Astrocyte of the cerebellum (primary cell): ENCODE measurements at regions not wholly inside any gene's neighbourhood (a gene's known extent, or its start where the extent isn't known, plus 50 kb on each side); places are given as distances from the start of the nearest gene placed in this dataset.
"Not testable (repeated sequence)": the region's sequence is repeated elsewhere in the genome, so short reads cannot be mapped to it uniquely, and the experiment has no call there.

Experiments
- DNase-seq: peaks from one replicate; pipeline ENCODE4 v3.0.0-alpha.2; 2011; ENCODE audit warnings: low read depth
- H3K4me3 ChIP-seq: 2 replicates; pipeline ENCODE4 v1.5.1; 2011; ENCODE audit warnings: mild to moderate bottlenecking, low read depth, low read length, moderate library complexity
- in situ Hi-C: cut with HindIII; loops from 2 replicates; pipeline ENCODE4 v1.10.0; 2017; ENCODE audit warnings: low sequenced_read_pairs
- TF ChIP-seq, protein P1 (sequence below): IDR thresholded peaks from 2 replicates; pipeline ENCODE4 v1.5.1; 2012; ENCODE audit warnings: low read length, low read depth, moderate library complexity, mild to moderate bottlenecking; ENCODE audit errors: missing control alignments

DNA sequence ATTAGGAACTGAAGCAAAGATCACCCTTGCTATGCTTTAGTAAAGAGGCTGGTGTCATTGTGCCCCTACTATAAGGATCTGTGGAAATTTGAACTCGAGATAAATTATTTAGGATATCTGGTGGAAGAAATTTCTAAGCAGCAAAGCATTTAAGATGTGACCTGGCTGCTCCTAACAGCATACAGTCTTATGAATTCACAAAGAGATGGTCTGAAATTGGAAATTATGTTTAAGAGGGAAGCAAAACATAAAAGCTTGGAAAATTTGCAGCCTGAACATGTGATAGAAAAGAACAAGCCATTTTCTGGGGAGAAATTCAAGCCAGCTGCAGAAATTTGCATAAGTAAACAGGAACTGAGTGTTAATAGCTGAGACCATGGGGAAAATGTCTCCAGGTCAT is 223.7 kb downstream of the FBXO4 start:
- TF ChIP-seq, protein P1, sequence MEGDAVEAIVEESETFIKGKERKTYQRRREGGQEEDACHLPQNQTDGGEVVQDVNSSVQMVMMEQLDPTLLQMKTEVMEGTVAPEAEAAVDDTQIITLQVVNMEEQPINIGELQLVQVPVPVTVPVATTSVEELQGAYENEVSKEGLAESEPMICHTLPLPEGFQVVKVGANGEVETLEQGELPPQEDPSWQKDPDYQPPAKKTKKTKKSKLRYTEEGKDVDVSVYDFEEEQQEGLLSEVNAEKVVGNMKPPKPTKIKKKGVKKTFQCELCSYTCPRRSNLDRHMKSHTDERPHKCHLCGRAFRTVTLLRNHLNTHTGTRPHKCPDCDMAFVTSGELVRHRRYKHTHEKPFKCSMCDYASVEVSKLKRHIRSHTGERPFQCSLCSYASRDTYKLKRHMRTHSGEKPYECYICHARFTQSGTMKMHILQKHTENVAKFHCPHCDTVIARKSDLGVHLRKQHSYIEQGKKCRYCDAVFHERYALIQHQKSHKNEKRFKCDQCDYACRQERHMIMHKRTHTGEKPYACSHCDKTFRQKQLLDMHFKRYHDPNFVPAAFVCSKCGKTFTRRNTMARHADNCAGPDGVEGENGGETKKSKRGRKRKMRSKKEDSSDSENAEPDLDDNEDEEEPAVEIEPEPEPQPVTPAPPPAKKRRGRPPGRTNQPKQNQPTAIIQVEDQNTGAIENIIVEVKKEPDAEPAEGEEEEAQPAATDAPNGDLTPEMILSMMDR = no peak
- no peak overlapping the region for H3K4me3 ChIP-seq
- no peak for DNase-seq
- in situ Hi-C loops = no loop called here

DNA sequence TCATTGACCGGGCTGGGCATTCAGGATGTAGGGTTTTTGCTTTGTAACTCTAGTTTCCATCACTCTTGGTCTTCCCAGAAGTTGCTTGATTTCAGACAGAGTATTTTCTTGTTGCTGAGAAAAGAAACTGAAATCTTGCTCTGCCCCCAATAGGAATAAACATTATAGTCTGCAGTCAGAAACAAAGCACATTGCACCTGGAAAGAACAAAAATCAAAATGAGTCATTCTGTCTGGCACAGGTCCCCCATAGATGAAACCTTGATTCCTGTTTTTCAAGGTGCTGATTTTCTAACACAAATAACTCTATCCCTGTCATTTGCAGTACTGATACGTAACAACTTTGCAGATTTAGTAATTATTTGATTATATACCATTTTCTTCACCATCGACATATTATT is 232.1 kb downstream of the FBXO4 start:
- no peak overlapping the region for H3K4me3 ChIP-seq
- in situ Hi-C loops = no loop called here
- TF ChIP-seq, protein P1 = no peak
- DNase-seq = no peak

DNA sequence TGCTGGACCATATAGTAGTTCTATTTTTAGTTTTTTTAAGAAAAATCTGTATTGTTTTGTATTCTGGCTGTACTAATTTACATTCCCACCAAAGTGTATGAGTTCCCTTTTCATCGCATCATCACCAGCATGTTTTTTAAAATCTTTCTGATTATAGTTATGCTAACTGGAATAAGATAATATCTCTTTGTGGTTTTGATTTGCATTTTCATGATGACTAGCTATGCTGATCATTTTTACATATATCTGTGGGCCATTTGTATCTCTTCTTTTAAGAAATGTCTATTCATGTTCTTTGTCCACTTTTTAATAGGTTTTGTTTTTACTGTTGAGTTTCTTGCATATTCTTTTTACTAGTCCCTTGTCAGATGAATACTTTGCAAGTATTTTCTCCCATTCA is 238.0 kb downstream of the FBXO4 start:
- H3K4me3 ChIP-seq = no peak overlapping the region
- TF ChIP-seq, protein P1 = no peak
- in situ Hi-C loops = no loop called here

DNA sequence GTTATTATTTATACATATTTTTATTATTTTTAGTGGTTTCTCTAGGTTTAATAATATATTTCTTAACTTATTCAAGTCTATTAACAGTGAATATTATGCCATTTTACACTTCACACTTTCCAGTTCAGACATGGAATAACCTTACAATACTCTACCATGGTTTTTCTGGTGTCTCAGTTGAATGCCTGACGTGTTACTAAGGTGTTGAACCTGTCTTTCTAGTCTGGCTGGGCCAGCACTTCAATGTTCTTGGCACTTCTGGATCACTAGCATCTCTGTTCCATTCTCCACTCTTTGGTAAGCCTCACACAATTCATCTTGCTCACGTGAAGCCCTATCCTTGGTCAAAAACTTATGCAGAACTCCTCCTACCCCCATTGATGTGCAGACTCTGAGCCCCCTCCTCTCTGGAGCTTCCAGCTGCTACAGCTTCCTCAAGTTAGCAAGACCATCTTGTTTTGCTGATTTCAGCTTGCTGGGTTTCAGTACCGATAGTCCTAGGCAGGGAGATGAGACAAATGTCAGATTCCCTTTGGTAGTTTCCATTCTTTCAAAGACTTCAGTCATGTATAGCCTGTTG is 243.1 kb downstream of the FBXO4 start:
- TF ChIP-seq, protein P1 = no peak
- in situ Hi-C loops = no loop called here
- no peak overlapping the region for H3K4me3 ChIP-seq
- DNase-seq = no peak

More for the DNA sequence above, 238.0 kb downstream of the FBXO4 start:
- no peak for DNase-seq

DNA sequence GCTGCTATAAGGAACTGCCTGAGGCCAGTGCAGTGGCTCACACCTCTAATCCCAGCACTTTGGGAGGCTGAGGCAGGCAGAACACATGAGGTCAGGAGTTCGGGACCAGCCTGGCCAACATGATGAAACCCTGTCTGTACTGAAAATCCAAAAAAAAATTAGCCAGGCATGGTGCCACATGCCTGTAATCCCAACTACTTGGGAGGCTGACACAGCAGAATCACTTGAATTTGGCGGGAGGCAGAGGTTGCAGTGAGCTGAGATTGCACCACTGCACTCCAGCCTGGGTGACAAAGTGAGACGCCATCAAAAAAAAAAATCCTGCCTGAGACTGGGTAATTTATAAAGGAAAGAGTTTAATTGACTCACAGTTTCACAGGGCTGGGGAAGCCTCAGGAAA is 247.1 kb upstream of the GHR start:
- H3K4me3 ChIP-seq, DNase-seq, in situ Hi-C loops: not testable (repeated sequence)

DNA sequence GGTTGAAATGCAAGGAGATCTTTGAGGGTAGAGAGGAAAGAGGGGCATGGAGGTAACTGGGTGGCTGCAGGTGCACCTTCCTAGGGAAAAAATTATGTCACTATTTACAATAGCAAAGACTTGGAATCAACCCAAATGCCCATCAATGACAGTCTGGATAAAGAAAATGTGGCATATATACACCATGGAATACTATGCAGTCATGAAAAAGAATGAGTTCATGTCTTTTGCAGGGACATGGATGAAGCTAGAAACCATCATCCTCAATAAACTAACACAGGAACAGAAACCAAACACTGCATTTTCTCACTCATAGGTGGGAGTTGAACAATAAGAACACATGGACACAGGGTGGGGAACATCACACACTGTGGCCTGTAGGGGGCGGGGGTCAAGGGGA is 243.4 kb upstream of the GHR start:
- in situ Hi-C loops, H3K4me3 ChIP-seq, DNase-seq: not testable (repeated sequence)

DNA sequence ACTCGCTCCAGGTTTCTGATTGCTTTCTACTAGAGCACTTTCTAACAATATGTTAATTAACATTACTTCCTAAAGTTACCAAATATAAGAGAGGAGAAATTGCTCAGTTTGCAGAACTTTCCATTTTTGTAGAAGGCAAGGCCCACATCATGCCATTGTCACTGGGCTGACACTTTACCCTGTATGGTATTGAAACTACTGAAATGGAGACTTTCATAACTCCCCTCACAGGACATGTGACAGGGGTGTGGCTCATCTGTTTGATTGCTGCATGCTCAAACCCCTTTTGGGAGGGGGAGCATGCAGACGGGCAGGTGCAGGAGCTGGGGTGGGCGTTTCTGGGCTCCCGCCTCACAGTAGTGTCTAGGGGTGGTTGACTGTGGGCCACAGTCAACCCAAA is 206.3 kb upstream of the GHR start:
- TF ChIP-seq, protein P1 = no peak
- DNase-seq = no peak
- no peak overlapping the region for H3K4me3 ChIP-seq
- in situ Hi-C loops = no loop called here

DNA sequence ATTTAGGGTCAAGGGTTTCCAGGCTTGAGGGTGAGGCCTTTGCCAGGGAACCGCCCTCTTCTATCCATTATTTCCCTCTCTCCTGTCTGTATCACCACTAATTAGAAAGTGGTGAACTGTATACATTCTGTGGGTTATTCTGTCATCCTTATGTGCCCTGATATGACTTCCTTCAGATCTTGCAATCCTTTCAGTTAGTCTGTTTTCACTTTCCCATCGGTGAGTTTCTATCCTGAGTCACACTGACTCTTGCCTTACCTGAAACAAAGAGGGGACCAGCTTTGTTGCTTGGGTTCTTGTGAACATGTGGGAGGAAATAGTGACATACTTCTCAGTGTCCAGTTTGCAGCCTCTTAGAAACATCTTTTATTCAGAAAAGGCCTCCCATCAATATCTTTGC is 205.4 kb upstream of the GHR start:
- no peak overlapping the region for H3K4me3 ChIP-seq
- TF ChIP-seq, protein P1 = no peak
- no peak for DNase-seq
- in situ Hi-C loops = no loop called here
